ENCODE measurements at regions not wholly inside any gene's neighbourhood (a gene's known extent, or its start where the extent isn't known, plus 50 kb on each side); places are given as distances from the start of the nearest gene placed in this dataset.

DNA sequence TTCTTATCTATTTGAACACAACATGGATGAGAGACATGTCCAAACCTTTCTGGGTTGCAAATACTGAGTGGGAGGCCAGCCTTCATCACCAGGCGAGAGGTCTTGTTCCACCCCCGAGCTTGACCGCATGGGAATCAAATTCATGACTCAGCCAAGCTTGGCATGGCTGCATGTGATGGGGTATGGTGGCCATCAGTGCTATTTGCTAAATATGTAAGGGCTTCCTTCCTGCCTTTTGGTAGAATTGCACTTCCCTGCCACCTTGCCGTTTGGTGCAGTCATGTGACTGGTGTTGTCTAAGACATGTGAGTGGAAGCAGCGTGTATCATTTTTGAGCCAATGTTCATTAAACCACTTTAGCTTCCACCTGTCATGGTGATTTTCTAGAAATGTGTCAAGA is 508.9 kb upstream of the SULF2 start:
- peak; percentile 62 for DNase-seq (ENCODE audit: low read depth, low spot score)
- TF ChIP-seq, protein P1, sequence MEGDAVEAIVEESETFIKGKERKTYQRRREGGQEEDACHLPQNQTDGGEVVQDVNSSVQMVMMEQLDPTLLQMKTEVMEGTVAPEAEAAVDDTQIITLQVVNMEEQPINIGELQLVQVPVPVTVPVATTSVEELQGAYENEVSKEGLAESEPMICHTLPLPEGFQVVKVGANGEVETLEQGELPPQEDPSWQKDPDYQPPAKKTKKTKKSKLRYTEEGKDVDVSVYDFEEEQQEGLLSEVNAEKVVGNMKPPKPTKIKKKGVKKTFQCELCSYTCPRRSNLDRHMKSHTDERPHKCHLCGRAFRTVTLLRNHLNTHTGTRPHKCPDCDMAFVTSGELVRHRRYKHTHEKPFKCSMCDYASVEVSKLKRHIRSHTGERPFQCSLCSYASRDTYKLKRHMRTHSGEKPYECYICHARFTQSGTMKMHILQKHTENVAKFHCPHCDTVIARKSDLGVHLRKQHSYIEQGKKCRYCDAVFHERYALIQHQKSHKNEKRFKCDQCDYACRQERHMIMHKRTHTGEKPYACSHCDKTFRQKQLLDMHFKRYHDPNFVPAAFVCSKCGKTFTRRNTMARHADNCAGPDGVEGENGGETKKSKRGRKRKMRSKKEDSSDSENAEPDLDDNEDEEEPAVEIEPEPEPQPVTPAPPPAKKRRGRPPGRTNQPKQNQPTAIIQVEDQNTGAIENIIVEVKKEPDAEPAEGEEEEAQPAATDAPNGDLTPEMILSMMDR (IDR thresholded peaks at IDR 0.05; ENCODE audit: low read depth, low read length) = no peak
- no peak overlapping the region for H3K4me3 ChIP-seq (ENCODE audit: low read depth, low read length)
- in situ Hi-C loops (cut with HindIII; ENCODE audit: low sequenced_read_pairs) = no loop called here

DNA sequence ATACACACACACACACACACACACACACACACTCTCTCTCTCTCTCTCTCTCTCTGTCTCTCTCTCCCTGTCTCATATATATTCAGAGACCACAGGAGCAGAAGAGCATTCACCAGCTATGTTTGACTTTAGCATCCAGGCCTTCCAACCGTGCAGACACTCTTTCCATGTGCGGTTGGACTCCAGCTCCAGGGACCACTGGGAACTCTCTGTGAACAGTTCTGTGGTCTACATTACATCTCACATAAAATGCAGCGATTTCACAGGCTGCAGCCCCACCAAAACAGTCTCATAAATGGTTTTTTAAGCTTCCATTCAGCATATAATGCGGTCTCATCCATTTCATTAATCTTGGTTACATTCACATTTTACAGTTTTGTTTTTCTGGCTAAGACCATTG is 508.4 kb upstream of the SULF2 start:
- no peak overlapping the region for H3K4me3 ChIP-seq (ENCODE audit: low read depth, low read length)
- TF ChIP-seq, protein P1 (IDR thresholded peaks at IDR 0.05; ENCODE audit: low read depth, low read length) = no peak
- in situ Hi-C loops (cut with HindIII; ENCODE audit: low sequenced_read_pairs) = no loop called here
- no peak for DNase-seq (ENCODE audit: low read depth, low spot score)

DNA sequence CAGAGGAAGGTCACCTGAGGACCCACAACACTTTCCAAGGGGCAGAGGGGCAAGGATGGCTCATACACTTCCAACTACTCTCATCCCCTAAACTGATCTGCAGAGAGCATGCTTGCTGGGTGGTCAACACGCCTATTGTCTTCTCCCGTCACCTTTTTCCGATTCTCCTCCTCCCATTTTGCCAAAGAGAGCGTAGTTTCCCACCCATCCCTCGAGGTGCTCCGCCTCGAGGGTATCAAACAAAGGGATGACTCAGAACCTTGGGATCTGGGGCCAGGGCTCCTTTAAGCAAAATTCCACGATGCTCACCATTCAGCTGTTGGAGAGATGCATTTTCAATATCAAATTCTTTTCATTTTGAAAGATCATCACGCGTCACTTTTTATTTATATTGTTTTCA is 507.5 kb upstream of the SULF2 start:
- TF ChIP-seq, protein P1 (IDR thresholded peaks at IDR 0.05; ENCODE audit: low read depth, low read length) = no peak
- no peak overlapping the region for H3K4me3 ChIP-seq (ENCODE audit: low read depth, low read length)
- in situ Hi-C loops (cut with HindIII; ENCODE audit: low sequenced_read_pairs) = no loop called here
- no peak for DNase-seq (ENCODE audit: low read depth, low spot score)

DNA sequence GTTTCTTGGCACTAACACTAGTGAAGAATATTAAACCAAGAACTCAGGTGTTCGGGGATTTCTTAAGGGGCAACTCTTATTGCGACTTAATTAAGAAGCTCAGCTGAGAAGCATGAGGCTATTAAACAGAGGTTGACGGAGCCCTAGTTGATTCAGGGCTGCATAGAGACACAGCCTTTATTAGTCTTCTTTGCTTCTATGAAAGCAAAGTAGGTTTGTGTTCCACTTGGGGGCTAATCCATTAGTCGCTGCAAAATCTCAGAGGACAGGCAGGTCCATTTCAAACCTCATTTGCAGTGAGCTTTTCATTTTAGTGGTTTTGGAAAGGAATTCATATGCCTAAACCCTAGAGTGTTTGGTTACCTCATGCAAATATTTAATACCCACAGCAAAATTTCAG is 506.6 kb upstream of the SULF2 start:
- no peak overlapping the region for H3K4me3 ChIP-seq (ENCODE audit: low read depth, low read length)
- TF ChIP-seq, protein P1 (IDR thresholded peaks at IDR 0.05; ENCODE audit: low read depth, low read length) = no peak
- in situ Hi-C loops (cut with HindIII; ENCODE audit: low sequenced_read_pairs) = no loop called here
- no peak for DNase-seq (ENCODE audit: low read depth, low spot score)

DNA sequence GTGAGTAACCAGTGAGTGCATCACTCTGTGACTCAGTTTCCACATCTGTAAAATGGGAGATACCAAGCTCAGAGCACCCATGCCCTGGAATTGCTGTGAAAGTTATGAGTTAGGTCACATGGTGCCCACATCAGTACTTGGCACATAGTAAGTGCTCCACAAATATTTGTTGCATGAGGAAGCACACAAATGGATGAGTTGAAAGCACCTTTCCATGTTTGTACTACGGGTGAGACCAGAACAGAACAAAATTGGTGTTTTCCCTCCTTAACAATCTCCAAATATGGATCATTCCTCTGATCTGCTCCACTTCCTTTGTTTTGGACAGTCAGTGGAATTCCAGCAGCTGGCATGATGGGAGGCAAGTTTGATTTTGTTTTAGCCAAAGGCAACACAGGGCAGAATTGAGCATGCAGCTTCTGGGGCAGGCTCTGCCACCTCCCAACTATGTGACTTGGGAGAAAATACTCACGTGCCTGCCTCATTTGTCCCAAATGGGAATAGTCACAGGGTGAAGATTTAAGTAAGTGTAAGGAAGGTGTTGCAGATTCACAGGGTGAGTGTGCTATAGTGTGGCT is 503.7 kb upstream of the SULF2 start:
- no peak for DNase-seq (ENCODE audit: low read depth, low spot score)
- no peak overlapping the region for H3K4me3 ChIP-seq (ENCODE audit: low read depth, low read length)
- TF ChIP-seq, protein P1 (IDR thresholded peaks at IDR 0.05; ENCODE audit: low read depth, low read length) = no peak
- in situ Hi-C loops (cut with HindIII; ENCODE audit: low sequenced_read_pairs) = no loop called here

DNA sequence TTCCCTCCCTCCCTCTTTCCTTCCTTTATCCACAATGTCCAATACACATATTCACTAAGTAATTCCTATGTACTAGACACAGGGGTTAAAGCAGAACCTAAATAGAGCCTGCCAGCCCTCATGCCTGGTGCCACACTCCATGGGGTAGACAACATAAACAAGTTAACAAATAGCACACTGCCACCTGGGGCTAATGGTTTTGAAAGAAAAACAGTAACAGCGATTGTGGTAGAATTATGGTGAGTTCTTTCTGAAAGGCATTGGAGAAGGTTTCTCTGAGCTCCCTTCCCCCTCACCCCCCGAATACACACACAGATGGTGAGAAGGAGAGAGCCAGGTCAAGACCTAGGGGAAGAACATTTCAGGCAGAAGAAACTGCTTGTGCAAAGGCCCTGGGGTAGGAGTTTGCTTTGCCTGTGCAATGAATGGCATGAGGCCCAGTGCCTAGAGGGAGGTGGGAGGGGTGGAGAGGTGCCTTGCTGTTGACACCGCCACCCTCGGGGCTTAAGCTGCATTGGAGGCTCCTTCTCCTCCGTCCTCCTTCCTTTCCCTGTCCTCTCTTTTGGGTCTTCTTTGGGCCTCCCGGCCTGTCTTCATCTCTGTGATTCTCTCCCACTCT is 502.4 kb upstream of the SULF2 start:
- no peak for DNase-seq (ENCODE audit: low read depth, low spot score)
- no peak overlapping the region for H3K4me3 ChIP-seq (ENCODE audit: low read depth, low read length)
- in situ Hi-C loops (cut with HindIII; ENCODE audit: low sequenced_read_pairs) = no loop called here
- TF ChIP-seq, protein P1 (IDR thresholded peaks at IDR 0.05; ENCODE audit: low read depth, low read length) = no peak
